ENCODE measurements at regions not wholly inside any gene's neighbourhood (a gene's known extent, or its start where the extent isn't known, plus 50 kb on each side); places are given as distances from the start of the nearest gene placed in this dataset.

DNA sequence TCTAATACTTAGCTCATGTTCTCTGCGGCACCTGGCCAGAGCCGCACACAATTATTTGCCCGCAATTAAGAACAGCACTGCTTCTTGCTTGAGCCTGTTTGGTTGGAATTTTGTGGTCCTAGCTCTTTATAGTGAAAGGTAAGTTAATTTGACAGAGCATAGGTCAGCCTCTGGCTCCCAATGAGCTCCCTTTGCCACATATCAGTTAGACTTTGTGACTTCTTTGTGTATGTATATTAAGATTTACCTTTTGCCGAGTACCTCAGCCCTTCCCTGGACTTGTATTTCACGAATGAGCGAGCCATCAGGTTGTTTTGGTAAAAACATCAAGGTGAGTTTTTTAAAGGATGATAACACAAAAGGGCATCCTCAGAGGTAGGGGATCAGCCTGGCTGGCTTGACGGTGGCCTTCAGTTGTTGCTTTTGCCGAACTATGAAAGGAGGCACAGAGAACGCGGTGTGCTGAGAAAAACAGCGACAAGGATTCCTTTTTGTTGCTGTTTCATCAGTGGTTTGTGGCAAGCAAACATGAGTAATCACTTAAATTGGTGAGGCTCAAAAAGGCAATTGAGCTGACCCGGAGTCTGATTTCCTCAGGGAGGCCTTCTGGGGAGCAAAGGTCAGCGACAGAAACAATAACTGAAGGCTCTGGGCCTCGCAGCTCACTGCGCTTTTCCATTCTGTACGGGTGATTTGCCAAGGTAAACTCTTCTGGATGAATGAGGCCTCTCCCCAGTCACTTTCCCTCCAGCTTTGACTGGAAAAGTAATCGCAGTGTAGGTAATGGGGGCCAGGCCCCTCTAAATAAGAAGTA is 163.6 kb downstream of the HS3ST3A1 start:
- no peaks in the 10 kb centered on the region for H4K20me1 ChIP-seq (replicated peaks; ENCODE audit: insufficient read depth)
- H3K79me2 ChIP-seq (replicated peaks; ENCODE audit: insufficient read depth), result no peaks in the 10 kb centered on the region
- no peaks in the 10 kb centered on the region for H3K36me3 ChIP-seq (ENCODE audit: insufficient read depth)
- H3K9me2 ChIP-seq (ENCODE audit: insufficient read depth), result no peaks in the 10 kb centered on the region
- ATAC-seq (no peak), DNase-seq (ENCODE audit: low spot score) (no peak)
- H3K9me3 Mint-ChIP-seq, result no peaks in the 10 kb centered on the region
- H3K27ac Mint-ChIP-seq, result no peak overlapping the region
- no peaks in the 10 kb centered on the region for H3K27me3 Mint-ChIP-seq (ENCODE audit: insufficient read depth, low read depth, poor library complexity)
- no peak overlapping the region for H3K4me3 ChIP-seq
- no peak overlapping the region for H3K4me3 Mint-ChIP-seq
- TF ChIP-seq ZNF114 (CRISPR knock-in tag; IDR thresholded peaks at IDR 0.05) (no peak), STAT1 (IDR thresholded peaks at IDR 0.05; ENCODE audit: unreplicated experiment) (no peak)
- TF ChIP-seq, protein P1, sequence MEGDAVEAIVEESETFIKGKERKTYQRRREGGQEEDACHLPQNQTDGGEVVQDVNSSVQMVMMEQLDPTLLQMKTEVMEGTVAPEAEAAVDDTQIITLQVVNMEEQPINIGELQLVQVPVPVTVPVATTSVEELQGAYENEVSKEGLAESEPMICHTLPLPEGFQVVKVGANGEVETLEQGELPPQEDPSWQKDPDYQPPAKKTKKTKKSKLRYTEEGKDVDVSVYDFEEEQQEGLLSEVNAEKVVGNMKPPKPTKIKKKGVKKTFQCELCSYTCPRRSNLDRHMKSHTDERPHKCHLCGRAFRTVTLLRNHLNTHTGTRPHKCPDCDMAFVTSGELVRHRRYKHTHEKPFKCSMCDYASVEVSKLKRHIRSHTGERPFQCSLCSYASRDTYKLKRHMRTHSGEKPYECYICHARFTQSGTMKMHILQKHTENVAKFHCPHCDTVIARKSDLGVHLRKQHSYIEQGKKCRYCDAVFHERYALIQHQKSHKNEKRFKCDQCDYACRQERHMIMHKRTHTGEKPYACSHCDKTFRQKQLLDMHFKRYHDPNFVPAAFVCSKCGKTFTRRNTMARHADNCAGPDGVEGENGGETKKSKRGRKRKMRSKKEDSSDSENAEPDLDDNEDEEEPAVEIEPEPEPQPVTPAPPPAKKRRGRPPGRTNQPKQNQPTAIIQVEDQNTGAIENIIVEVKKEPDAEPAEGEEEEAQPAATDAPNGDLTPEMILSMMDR (conservative IDR thresholded peaks at IDR 0.05; ENCODE audit: low read depth in 2 of 2), result no peak
- TF ChIP-seq, protein P2, sequence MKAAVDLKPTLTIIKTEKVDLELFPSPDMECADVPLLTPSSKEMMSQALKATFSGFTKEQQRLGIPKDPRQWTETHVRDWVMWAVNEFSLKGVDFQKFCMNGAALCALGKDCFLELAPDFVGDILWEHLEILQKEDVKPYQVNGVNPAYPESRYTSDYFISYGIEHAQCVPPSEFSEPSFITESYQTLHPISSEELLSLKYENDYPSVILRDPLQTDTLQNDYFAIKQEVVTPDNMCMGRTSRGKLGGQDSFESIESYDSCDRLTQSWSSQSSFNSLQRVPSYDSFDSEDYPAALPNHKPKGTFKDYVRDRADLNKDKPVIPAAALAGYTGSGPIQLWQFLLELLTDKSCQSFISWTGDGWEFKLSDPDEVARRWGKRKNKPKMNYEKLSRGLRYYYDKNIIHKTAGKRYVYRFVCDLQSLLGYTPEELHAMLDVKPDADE (IDR thresholded peaks at IDR 0.05), result no peak
- no peaks in the 10 kb centered on the region for H3K36me3 Mint-ChIP-seq (ENCODE audit: low read depth)
- peaks cover 15% of the 10 kb centered on the region for H3K4me1 Mint-ChIP-seq
- H2AFZ ChIP-seq, result peak overlapping the region; percentile 77
- H3K4me1 ChIP-seq (ENCODE audit: insufficient read depth), result peaks cover 14% of the 10 kb centered on the region; the same call in 1 of the 2 replicates
- H3K27me3 ChIP-seq (ENCODE audit: insufficient read depth), result no peaks in the 10 kb centered on the region
- H3K4me2 ChIP-seq, result no peak overlapping the region
- H3F3A ChIP-seq (replicated peaks; ENCODE audit: low read depth), result no peaks in the 10 kb centered on the region
- H3K27ac ChIP-seq (ENCODE audit: low read depth), result no peak overlapping the region

DNA sequence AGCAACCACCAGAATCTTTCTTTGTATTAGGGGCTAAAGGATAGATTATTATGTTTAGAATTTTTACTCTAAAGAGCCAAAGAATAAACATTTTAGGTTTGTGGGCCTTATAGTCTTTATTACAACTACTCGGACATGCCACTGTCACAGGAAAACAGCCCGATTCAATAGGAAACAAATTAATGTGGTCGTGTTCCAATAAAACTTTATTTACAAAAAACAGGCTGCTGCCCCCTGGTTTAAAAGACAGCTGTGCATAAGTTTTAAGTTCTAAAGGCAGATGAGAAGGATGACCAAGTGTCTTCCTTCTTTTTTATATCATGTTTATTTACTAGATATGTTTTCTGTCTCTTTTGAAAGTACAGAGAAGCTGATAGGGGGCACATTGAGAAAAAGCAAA is 166.5 kb downstream of the HS3ST3A1 start:
- Histone ChIP-seq H3F3A (replicated peaks; ENCODE audit: low read depth) (no peaks in the 10 kb centered on the region), H3K27me3 (ENCODE audit: insufficient read depth) (no peaks in the 10 kb centered on the region), H3K36me3 (ENCODE audit: insufficient read depth) (no peaks in the 10 kb centered on the region), H3K4me2 (no peak overlapping the region), H3K27ac (ENCODE audit: low read depth) (no peak overlapping the region), H3K79me2 (replicated peaks; ENCODE audit: insufficient read depth) (no peaks in the 10 kb centered on the region), H3K9me2 (ENCODE audit: insufficient read depth) (no peaks in the 10 kb centered on the region), H4K20me1 (replicated peaks; ENCODE audit: insufficient read depth) (no peaks in the 10 kb centered on the region), H3K4me1 (ENCODE audit: insufficient read depth) (no peaks in the 10 kb centered on the region), H3K4me3 (no peak overlapping the region), H2AFZ (peak overlapping the region; percentile 76; the same call in 1 of the 2 replicates)
- Mint-ChIP-seq H3K27ac (no peak overlapping the region), H3K36me3 (ENCODE audit: low read depth) (no peaks in the 10 kb centered on the region), H3K27me3 (ENCODE audit: insufficient read depth, low read depth, poor library complexity) (no peaks in the 10 kb centered on the region), H3K4me1 (no peaks in the 10 kb centered on the region), H3K9me3 (no peaks in the 10 kb centered on the region), H3K4me3 (no peak overlapping the region)
- ATAC-seq, result no peak
- no peak for DNase-seq (ENCODE audit: low spot score)
- TF ChIP-seq, protein P1 (conservative IDR thresholded peaks at IDR 0.05; ENCODE audit: low read depth in 2 of 2), result no peak
- TF ChIP-seq, protein P3, sequence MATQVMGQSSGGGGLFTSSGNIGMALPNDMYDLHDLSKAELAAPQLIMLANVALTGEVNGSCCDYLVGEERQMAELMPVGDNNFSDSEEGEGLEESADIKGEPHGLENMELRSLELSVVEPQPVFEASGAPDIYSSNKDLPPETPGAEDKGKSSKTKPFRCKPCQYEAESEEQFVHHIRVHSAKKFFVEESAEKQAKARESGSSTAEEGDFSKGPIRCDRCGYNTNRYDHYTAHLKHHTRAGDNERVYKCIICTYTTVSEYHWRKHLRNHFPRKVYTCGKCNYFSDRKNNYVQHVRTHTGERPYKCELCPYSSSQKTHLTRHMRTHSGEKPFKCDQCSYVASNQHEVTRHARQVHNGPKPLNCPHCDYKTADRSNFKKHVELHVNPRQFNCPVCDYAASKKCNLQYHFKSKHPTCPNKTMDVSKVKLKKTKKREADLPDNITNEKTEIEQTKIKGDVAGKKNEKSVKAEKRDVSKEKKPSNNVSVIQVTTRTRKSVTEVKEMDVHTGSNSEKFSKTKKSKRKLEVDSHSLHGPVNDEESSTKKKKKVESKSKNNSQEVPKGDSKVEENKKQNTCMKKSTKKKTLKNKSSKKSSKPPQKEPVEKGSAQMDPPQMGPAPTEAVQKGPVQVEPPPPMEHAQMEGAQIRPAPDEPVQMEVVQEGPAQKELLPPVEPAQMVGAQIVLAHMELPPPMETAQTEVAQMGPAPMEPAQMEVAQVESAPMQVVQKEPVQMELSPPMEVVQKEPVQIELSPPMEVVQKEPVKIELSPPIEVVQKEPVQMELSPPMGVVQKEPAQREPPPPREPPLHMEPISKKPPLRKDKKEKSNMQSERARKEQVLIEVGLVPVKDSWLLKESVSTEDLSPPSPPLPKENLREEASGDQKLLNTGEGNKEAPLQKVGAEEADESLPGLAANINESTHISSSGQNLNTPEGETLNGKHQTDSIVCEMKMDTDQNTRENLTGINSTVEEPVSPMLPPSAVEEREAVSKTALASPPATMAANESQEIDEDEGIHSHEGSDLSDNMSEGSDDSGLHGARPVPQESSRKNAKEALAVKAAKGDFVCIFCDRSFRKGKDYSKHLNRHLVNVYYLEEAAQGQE (IDR thresholded peaks at IDR 0.05; ENCODE audit: unreplicated experiment), result no peak
- no peak for TF ChIP-seq EZH2phosphoT487 (IDR thresholded peaks at IDR 0.05; ENCODE audit: unreplicated experiment)
- TF ChIP-seq NANOG (IDR thresholded peaks at IDR 0.05; ENCODE audit: borderline replicate concordance), result no peak
- TF ChIP-seq POLR2AphosphoS5 (IDR thresholded peaks at IDR 0.05; ENCODE audit: low read depth), result no peak
- no peak for TF ChIP-seq CREB1 (CRISPR knock-in tag; IDR thresholded peaks at IDR 0.05; ENCODE audit: low read depth)
- TF ChIP-seq, protein P2 (IDR thresholded peaks at IDR 0.05), result no peak
- TF ChIP-seq STAT1 (IDR thresholded peaks at IDR 0.05; ENCODE audit: unreplicated experiment), result no peak
- no peak for TF ChIP-seq EZH2 (IDR thresholded peaks at IDR 0.05; ENCODE audit: low read depth, unreplicated experiment)
- no peak for TF ChIP-seq ZNF114 (CRISPR knock-in tag; IDR thresholded peaks at IDR 0.05)
